Right cardiac atrium (tissue), 5 donors: ENCODE measurements at regions not wholly inside any gene's neighbourhood (a gene's known extent, or its start where the extent isn't known, plus 50 kb on each side); places are given as distances from the start of the nearest gene placed in this dataset.

Experiments
- ATAC-seq, 2 donors: fragments of 200-7000 bp; cut with Tn5 transposase; one replicate each; pipeline versions ENCODE4 v1.8.0 to v1.9.1; 2020; ENCODE audit warnings: moderate library complexity in 2 of 2, mild to moderate bottlenecking in 1 of 2
- DNase-seq, 3 donors: peaks; one replicate each; pipeline ENCODE4 v3.0.0-alpha.2; 2020
- H3K27ac ChIP-seq: one replicate; pipeline ENCODE4 v1.5.1; 2013; ENCODE audit warnings: mild to moderate bottlenecking, low read length, control low read depth, moderate library complexity
- H3K27me3 ChIP-seq: one replicate; pipeline ENCODE4 v1.6.1; 2013; ENCODE audit not compliant: control insufficient read depth, insufficient read depth
- H3K4me1 ChIP-seq: one replicate; pipeline ENCODE4 v1.6.1; 2013; ENCODE audit warnings: low read length; ENCODE audit not compliant: control insufficient read depth, insufficient read depth
- H3K4me3 ChIP-seq: one replicate; pipeline ENCODE4 v1.5.1; 2013; ENCODE audit warnings: low read length, control low read depth
- H3K9me3 ChIP-seq: one replicate; pipeline ENCODE4 v1.6.1; 2013; ENCODE audit warnings: low read length; ENCODE audit not compliant: control insufficient read depth
- WGBS: extraction: QIAGEN DNeasy Blood & Tissue Kit; methylation state at CpG from one replicate; pipeline ENCODE4 v1.1.7; 2013; 5-methylcytosine and 5-hydroxymethylcytosine counted together
- intact Hi-C, 4 donors: fragments of 100-400 bp; cut with DNase I; formaldehyde crosslinking; loops; one replicate each; pipeline versions ENCODE4 v1.11.0 to v1.14.0; 2022 to 2023
- donor health status: healthy with polysubstance abuse.
- donor health status: DM: no; HTN: yes; CAD: no.
- donor health status: DM: no; HTN: no; CAD: no.
- donor health status: DM: no; HTN: yes; CAD: no; lungs with severe emphysema.
- donor health status: DM: yes; HTN: yes; CAD: no.

GRCh38 chr17:79438058-79438457 lies 172.8 kb downstream of the RBFOX3 start:
- H3K27me3 ChIP-seq, result no peaks in the 10 kb centered on the region
- no peak overlapping the region for H3K27ac ChIP-seq
- H3K4me1 ChIP-seq, result no peaks in the 10 kb centered on the region
- intact Hi-C loops, result no loop called here
- H3K9me3 ChIP-seq, result no peaks in the 10 kb centered on the region
- DNase-seq (no peak), ATAC-seq (no peak)
- no peak overlapping the region for H3K4me3 ChIP-seq
- 57% methylated on average over 4 of the region's 4 CpGs for WGBS

DNA sequence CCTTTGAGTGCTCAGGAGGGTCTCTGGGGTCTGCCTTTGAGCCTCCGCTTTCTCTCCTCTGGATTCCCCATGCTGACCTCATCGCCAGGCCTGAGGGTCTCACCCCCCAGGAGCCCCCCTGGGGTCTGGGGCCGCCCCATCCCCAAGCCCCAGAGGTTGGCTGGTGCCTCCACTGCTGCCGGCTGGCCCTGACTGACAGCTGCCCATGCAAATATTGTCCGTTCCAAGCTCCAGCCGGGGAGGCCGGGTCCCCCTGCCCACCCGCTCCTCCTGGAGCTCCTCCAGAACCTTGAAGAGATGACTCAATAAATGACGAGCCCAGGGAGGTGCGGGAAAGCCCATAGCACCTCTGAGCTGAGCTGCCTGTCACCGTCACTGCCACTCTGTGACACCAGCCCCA lies 173.8 kb downstream of the RBFOX3 start:
- H3K9me3 ChIP-seq, result no peaks in the 10 kb centered on the region
- H3K27me3 ChIP-seq, result no peaks in the 10 kb centered on the region
- H3K4me1 ChIP-seq, result no peaks in the 10 kb centered on the region
- DNase-seq (no peak), ATAC-seq (no peak)
- intact Hi-C loops, result no loop called here
- H3K27ac ChIP-seq, result no peak overlapping the region
- no peak overlapping the region for H3K4me3 ChIP-seq
- WGBS, result 66% methylated on average over 11 of the region's 11 CpGs

GRCh38 chr17:79435962-79436361 lies 174.9 kb downstream of the RBFOX3 start:
- Histone ChIP-seq H3K27me3 (no peaks in the 10 kb centered on the region), H3K4me3 (no peak overlapping the region), H3K9me3 (no peaks in the 10 kb centered on the region), H3K4me1 (no peaks in the 10 kb centered on the region), H3K27ac (no peak overlapping the region)
- no peak for ATAC-seq
- intact Hi-C loops, result no loop called here
- no peak for DNase-seq
- WGBS, result 75% methylated on average over 8 of the region's 8 CpGs

DNA sequence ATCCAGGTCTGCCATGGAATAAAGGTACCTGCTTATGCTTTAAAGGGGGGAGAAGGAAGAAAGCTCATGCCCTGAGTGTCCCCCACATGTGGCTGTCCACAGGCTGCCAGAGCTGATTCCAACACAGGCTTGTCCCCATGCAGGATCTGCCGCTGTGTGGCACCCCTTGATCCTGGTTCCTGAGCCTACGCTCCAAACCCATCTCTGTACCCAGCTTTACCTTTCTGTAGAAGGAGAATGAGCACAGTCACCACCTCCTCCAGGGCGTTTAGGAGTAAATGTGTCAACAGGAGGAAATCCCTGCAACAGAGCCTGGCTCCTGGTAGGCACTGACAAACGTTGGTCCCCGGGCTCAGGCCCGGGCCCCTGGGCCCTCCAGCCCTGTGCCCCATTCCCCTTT lies 175.6 kb downstream of the RBFOX3 start:
- no peak overlapping the region for H3K27ac ChIP-seq
- H3K9me3 ChIP-seq, result no peaks in the 10 kb centered on the region
- WGBS, result 72% methylated on average over 6 of the region's 6 CpGs
- H3K4me3 ChIP-seq, result no peak overlapping the region
- no peaks in the 10 kb centered on the region for H3K27me3 ChIP-seq
- no peaks in the 10 kb centered on the region for H3K4me1 ChIP-seq
- intact Hi-C loops, result no loop called here
- no peak for ATAC-seq
- DNase-seq, result no peak

- no peaks in the 10 kb centered on the region for H3K4me1 ChIP-seq
- intact Hi-C loops, result no loop called here
- H3K27me3 ChIP-seq, result no peaks in the 10 kb centered on the region
Measured at GRCh38 chr17:79434215-79434614, 176.6 kb downstream of the RBFOX3 start.

DNA sequence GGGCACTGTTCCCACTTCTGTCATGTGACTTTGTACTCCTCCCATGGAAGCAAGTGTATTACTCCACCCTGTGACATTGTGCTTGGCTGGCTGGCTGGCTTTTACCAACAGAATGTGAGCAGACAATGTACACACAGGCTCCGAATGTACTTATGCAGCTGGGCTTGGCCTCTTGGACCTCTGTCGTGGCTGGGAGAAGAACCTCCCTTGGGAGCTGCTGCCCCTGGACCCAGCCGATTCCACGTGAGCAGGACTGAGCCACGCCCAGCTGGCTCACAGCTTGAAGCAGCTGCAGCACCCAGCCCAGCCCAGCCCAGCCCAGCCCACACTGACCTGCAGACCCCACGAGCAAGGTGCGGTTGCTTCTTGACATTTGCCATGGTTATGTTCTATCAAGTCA lies 177.5 kb downstream of the RBFOX3 start:
- 71% methylated on average over 7 of the region's 7 CpGs for WGBS
- ATAC-seq (no peak), DNase-seq (peak in 1 of 3 donors; percentile 24)
- H3K27ac ChIP-seq, result no peak overlapping the region
- H3K27me3 ChIP-seq, result no peaks in the 10 kb centered on the region
- no peak overlapping the region for H3K4me3 ChIP-seq
- H3K9me3 ChIP-seq, result no peaks in the 10 kb centered on the region
- intact Hi-C loops, result no loop called here
- H3K4me1 ChIP-seq, result no peaks in the 10 kb centered on the region

More at GRCh38 chr17:79434215-79434614, 176.6 kb downstream of the RBFOX3 start:
- Histone ChIP-seq H3K4me3 (no peak overlapping the region), H3K27ac (no peak overlapping the region), H3K9me3 (no peaks in the 10 kb centered on the region)
- DNase-seq (no peak), ATAC-seq (no peak)
- WGBS, result 92% methylated on average over 4 of the region's 4 CpGs

- intact Hi-C loops, result no loop called here
- no peaks in the 10 kb centered on the region for H3K4me1 ChIP-seq
Measured at GRCh38 chr17:79431175-79431574, 179.7 kb downstream of the RBFOX3 start.

GRCh38 chr17:79429864-79430494 lies 180.9 kb downstream of the RBFOX3 start:
- Histone ChIP-seq H3K27me3 (no peaks in the 10 kb centered on the region), H3K4me3 (no peak overlapping the region), H3K4me1 (no peaks in the 10 kb centered on the region), H3K27ac (no peak overlapping the region), H3K9me3 (no peaks in the 10 kb centered on the region)
- ATAC-seq (no peak), DNase-seq (peak in 1 of 3 donors; percentile 5)
- 57% methylated on average over 12 of the region's 12 CpGs for WGBS
- intact Hi-C loops, result no loop called here

More at GRCh38 chr17:79431175-79431574, 179.7 kb downstream of the RBFOX3 start:
- no peak for ATAC-seq
- H3K4me3 ChIP-seq, result no peak overlapping the region
- H3K9me3 ChIP-seq, result no peaks in the 10 kb centered on the region
- H3K27ac ChIP-seq, result no peak overlapping the region
- no peak for DNase-seq
- WGBS, result 88% methylated on average over 8 of the region's 8 CpGs
- H3K27me3 ChIP-seq, result no peaks in the 10 kb centered on the region

- intact Hi-C loops, result no loop called here
- Histone ChIP-seq H3K27me3 (no peaks in the 10 kb centered on the region), H3K4me3 (no peak overlapping the region), H3K9me3 (no peaks in the 10 kb centered on the region), H3K27ac (no peak overlapping the region), H3K4me1 (no peaks in the 10 kb centered on the region)
- DNase-seq (peak in 1 of 3 donors; percentile 16), ATAC-seq (no peak)
- 73% methylated on average over 12 of the region's 12 CpGs for WGBS
Measured at GRCh38 chr17:79428988-79429387, 181.9 kb downstream of the RBFOX3 start.

- Histone ChIP-seq H3K4me1 (no peaks in the 10 kb centered on the region), H3K9me3 (no peaks in the 10 kb centered on the region), H3K4me3 (no peak overlapping the region), H3K27ac (no peak overlapping the region), H3K27me3 (no peaks in the 10 kb centered on the region)
- 75% methylated on average over 24 of the region's 24 CpGs for WGBS
- DNase-seq (peak in 1 of 3 donors; percentile 24), ATAC-seq (no peak)
- intact Hi-C loops, result no loop called here
Measured at GRCh38 chr17:79427621-79428539, 183.0 kb downstream of the RBFOX3 start.

DNA sequence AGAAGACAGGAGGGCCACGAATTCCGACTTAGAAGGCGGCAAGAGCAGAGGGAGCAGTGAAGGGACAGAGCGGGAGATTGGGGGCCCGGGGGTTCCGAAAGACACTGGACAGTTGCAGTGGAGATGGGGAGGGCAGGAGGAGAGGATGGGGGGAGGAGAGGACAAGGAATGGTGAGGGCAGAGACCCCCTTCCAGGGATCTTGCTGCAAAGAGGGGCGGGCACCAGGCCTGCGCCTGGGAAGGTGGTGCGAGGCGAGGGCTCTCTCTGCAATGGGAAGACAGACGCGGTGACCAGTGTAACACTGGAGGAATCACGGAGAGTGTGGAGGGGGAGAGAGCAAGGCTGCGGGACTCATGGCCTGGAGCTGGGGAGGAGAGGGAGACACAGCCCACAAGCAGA lies 185.2 kb downstream of the RBFOX3 start:
- Histone ChIP-seq H3K27ac (no peak overlapping the region), H3K9me3 (no peaks in the 10 kb centered on the region), H3K4me1 (no peaks in the 10 kb centered on the region), H3K4me3 (no peak overlapping the region), H3K27me3 (no peaks in the 10 kb centered on the region)
- ATAC-seq, result no peak
- 83% methylated on average over 14 of the region's 14 CpGs for WGBS
- intact Hi-C loops, result no loop called here
- no peak for DNase-seq
